Mucosa of gallbladder (tissue), 1 donor: ENCODE measurements at regions not wholly inside any gene's neighbourhood (a gene's known extent, or its start where the extent isn't known, plus 50 kb on each side); places are given as distances from the start of the nearest gene placed in this dataset.

Experiments
- DNase-seq: peaks from one replicate; pipeline ENCODE4 v3.0.0-alpha.2; 2020; ENCODE audit warnings: low spot score
- donor health status: DM: no; HTN: no; CAD: no.

DNA sequence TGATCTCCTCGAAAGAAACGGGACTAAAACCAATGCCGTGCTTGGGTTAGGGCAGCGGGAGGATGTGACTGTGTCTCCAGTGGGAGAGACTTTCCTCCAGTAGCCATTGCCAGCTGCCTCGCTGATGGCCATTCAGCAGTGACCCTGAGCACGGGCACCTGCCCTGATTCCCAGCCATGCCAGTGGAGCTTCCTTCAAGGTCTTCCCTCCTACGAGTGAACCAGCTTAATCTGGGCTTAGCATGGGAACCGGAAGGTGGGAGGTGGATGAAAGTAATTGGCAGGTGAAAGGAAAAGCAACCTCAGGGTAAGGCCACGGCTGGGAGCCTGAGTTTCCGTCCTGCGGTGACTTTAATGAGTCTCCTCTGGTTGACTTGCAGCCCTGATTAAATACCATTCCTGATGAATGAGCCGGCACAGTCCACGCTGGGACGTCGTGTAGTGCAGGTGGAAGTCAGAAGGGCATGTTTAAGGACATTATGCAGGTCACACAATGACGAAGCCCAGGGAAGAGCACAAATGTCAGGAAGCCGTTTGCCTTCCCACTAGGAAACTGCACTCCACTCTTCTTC, 813.5 kb downstream of the QKI start:
- no peak for DNase-seq

DNA sequence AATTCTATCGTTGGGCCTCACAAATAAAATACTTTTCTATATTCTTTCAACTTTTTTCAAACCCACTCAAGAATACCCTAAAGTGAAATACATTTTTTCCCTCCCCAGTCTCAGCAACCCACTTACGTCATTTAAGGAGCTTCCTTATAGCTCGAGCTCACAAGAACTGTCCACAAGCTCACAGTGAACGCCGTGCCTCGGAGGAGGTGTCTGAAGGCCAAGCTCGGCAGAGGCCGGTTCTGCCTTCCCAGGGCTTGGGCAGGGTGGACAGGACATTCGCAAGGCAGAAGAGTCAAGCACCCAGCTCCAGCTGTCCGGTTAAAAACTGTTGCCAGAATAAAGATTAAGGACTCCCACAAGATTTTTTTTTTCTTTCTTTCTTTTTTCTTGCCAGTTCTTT, 802.3 kb downstream of the QKI start:
- no peak for DNase-seq

- DNase-seq = no peak
Observed at GRCh38 chr6:164216368-164216767, 801.9 kb downstream of the QKI start.

- no peak for DNase-seq
Observed at GRCh38 chr6:164214066-164214465, 799.5 kb downstream of the QKI start.

GRCh38 chr6:164211254-164211653, 796.7 kb downstream of the QKI start:
- no peak for DNase-seq

GRCh38 chr6:164210783-164211182, 796.3 kb downstream of the QKI start:
- DNase-seq = no peak

DNA sequence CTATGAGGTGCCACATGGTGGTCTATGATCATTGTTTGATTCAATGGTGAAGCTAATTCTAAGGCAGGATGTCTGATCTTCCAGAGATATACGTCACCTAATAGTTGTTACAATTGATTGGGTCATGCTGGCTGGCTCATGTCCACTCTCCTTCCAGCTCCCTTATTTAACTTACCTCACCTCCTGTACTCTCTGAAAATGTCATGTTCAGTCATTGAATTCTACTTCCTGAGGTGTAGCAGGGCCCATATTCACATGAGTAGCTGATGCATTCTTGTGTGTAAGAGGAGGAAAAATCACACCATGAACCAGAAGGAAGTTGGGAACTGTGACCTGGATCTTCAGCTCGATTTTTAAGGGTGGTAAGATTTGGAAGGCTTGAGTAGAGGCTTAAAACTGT, 795.8 kb downstream of the QKI start:
- no peak for DNase-seq

DNA sequence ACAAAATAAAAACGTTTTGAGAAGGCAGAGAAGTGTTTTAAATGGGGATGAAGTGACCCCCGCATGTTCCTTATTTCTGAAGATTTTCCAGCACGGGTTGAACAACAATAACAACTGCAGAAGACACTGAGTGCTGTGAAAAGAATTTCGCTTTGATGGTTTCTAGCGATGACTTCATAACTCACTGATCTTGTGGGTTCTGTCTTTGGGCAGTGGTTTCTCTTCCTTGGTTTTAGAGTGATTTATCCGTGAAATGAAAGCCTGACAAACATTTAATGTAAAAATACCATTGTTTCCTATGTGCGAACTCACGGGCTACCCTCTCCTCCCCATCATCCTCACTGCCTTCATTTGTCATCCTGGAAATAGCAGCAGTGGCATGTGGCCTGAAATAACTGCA, 793.9 kb downstream of the QKI start:
- DNase-seq = no peak

- no peak for DNase-seq
Observed at GRCh38 chr6:164206807-164207423, 792.4 kb downstream of the QKI start.

GRCh38 chr6:164200071-164200470, 785.6 kb downstream of the QKI start:
- no peak for DNase-seq

DNA sequence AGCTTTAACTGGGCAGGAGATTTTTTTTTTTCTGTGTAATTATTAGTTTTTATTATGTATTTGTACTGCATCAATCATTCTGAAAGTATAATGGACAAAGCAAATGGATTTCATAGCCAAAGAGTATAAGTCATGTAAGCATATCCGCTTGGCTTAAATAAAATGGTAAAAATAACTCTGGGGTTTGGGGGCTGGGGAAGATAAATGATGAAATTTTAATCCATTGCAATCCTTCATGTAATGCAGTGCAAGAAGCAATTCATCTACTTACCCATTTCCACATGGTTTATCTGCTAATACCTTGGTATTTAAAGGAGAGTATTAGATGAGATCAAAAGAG, 781.4 kb downstream of the QKI start:
- DNase-seq = no peak

- no peak for DNase-seq
Observed at GRCh38 chr6:164195278-164195941, 780.9 kb downstream of the QKI start.

DNA sequence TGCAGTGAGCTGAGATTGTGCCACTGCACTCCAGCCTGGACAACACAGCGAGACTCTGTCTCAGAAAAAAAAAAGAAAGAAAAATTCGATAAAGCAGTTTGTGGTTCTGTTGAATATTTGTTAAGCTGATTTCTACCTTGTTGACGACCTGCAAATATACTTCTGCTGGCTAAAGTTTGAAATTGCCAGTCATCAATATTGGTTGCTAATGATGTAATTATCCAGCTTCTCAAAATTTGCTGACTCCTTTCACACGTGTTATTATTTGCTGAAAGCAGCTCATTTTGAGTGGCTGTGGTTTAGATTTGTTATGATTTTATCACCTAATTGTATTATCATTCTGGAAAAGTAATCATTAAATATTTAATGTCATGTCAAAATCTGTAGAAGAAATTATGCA, 774.3 kb downstream of the QKI start:
- no peak for DNase-seq

- no peak for DNase-seq
Observed at GRCh38 chr6:164185471-164185871, 771.0 kb downstream of the QKI start.

- no peak for DNase-seq
Observed at GRCh38 chr6:164184410-164184809, 769.9 kb downstream of the QKI start.

GRCh38 chr6:164183556-164184123, 769.1 kb downstream of the QKI start:
- DNase-seq = no peak

- no peak for DNase-seq
Observed at GRCh38 chr6:164178679-164179332, 764.3 kb downstream of the QKI start.

- no peak for DNase-seq
Observed at GRCh38 chr6:164169355-164169754, 754.8 kb downstream of the QKI start.

DNA sequence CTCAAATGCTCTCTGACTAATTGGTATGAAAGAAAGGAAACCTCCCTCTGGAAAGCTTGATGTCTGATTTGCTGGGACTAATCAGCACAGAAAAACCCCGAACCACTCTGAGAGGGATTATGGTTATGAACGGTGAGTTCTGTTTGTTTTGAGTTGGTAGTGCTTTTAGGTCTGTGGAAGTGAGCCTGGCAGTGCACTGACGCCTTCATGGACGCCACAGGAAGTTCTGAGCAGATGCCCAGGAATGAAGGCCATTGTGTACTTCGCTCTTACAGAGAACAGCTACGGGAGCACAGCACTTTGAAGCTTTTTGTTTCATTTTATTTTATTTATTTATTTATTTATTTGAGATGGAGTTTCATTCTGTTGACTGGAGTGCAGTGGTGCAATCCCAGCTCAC, 754.1 kb downstream of the QKI start:
- no peak for DNase-seq

DNA sequence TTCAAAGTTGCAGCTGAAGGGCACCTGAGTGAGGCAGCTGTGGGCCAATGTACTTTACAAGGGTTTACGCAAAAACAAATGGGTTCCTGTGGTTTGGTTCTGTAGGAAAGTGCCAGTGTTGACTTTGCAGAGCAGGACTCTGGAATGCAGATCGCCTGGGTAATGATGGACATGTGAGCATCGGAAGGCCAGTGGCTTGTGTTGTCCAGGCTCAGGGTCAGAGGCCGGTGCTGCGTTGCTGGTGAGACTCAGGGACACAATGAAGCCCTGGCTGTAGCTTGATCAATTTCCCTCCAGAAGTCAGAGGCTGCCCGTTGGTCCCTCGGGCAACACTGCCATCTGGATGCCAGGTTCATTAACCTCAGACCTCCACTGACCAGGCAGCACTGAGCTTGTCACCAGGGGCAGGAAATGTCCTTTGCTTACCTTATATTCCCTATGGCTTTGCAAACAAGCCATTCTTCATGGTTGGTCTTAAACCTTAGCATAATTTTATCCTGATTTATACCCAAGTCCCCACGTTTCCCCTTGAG, 753.4 kb downstream of the QKI start:
- no peak for DNase-seq

DNA sequence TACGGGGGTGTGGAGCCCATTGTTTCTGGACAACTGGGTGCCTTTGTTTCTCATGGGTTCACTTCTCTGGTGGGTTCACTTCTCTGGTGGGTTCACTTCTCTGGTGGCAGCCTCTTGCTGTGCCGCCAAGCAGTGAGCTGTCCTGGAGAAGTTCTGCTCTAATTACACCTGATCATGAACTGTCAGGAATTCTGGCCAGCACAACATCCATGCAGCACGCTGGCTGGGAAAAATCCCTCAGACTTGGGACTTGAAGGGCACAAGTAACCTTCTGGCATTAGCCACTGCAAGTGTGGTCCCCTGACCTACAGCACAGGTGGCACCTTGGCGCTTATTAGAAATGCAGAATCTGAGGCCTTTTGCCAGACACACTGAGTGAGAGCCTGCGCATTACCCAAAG, 752.5 kb downstream of the QKI start:
- no peak for DNase-seq

GRCh38 chr6:164166515-164166914, 752.0 kb downstream of the QKI start:
- no peak for DNase-seq

GRCh38 chr6:164164876-164165275, 750.4 kb downstream of the QKI start:
- DNase-seq = no peak
